PC-3 (cell line): ENCODE measurements at regions not wholly inside any gene's neighbourhood (a gene's known extent, or its start where the extent isn't known, plus 50 kb on each side); places are given as distances from the start of the nearest gene placed in this dataset.

Experiments used
- EZH2 ChIP-seq: fragments of 300-600 bp; sonication (generic); IDR thresholded peaks from one replicate; pipeline ENCODE4 v1.6.1; 2017; ENCODE audit warnings: antibody characterized with exemption, mild to moderate bottlenecking, low read length; ENCODE audit not compliant: unreplicated experiment
- TF ChIP-seq, protein P1 (sequence below): fragments of 300-600 bp; sonication (generic); conservative IDR thresholded peaks from 2 replicates; pipeline ENCODE4 v1.5.1; 2017; ENCODE audit warnings: antibody characterized with exemption, low read depth, mild to moderate bottlenecking, low read length

DNA sequence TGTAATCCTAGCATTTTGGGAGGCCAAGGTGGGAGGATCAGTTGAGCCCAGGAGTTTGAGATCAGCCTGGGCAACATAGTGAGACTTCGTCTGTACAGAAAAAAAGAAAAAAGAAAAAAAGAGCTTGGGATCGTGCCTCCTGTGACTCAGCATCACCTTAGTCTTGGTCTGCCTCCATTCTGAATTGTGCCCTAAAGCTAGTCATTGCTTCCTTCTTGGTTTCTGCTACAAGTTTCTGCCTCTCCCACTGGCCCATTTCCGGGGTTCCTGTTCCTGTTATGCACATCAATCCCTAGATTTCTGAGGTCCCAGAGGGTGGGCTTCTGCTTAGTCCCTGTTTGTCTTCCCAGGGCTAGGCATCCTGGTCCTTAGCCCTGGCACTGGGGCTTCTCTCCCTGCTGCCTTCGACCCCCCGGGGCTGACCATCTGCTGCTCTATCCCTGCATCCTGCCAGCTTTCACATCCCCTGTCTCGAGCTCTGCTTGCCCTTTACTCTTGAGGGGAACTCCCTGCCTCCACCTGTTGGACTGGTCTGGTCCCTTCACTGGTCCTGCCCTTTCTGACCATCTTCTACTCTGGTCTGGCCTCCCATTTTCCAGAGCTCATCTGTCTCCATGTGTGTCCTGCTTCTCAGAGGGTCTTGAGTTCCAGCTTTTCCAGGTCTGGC is 77.5 kb upstream of the ESR1 start:
- TF ChIP-seq, protein P1, sequence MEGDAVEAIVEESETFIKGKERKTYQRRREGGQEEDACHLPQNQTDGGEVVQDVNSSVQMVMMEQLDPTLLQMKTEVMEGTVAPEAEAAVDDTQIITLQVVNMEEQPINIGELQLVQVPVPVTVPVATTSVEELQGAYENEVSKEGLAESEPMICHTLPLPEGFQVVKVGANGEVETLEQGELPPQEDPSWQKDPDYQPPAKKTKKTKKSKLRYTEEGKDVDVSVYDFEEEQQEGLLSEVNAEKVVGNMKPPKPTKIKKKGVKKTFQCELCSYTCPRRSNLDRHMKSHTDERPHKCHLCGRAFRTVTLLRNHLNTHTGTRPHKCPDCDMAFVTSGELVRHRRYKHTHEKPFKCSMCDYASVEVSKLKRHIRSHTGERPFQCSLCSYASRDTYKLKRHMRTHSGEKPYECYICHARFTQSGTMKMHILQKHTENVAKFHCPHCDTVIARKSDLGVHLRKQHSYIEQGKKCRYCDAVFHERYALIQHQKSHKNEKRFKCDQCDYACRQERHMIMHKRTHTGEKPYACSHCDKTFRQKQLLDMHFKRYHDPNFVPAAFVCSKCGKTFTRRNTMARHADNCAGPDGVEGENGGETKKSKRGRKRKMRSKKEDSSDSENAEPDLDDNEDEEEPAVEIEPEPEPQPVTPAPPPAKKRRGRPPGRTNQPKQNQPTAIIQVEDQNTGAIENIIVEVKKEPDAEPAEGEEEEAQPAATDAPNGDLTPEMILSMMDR: no peak
- no peak for TF ChIP-seq EZH2
